HG02970 (cell line): ENCODE measurements at regions not wholly inside any gene's neighbourhood (a gene's known extent, or its start where the extent isn't known, plus 50 kb on each side); places are given as distances from the start of the nearest gene placed in this dataset.
"Not testable (repeated sequence)": the region's sequence is repeated elsewhere in the genome, so short reads cannot be mapped to it uniquely, and the experiment has no call there.

Experiments used
- ATAC-seq: cut with Tn5 transposase; IDR thresholded peaks from one replicate; pipeline ENCODE4 v1.9.1; 2021; ENCODE audit warnings: mild to moderate bottlenecking, moderate library complexity, moderate number of reproducible peaks; ENCODE audit not compliant: unreplicated experiment, low FRiP score

- no peak for ATAC-seq
Observed at GRCh38 chr5:100693481-100693880, 158.3 kb downstream of the FAM174A start.

- no peak for ATAC-seq
Observed at GRCh38 chr5:100694100-100694499, 158.9 kb downstream of the FAM174A start.

GRCh38 chr5:100697970-100698369 lies 162.8 kb downstream of the FAM174A start:
- no peak for ATAC-seq

- ATAC-seq: no peak
Observed at GRCh38 chr5:100706776-100707175, 171.6 kb downstream of the FAM174A start.

- no peak for ATAC-seq
Observed at GRCh38 chr5:100708645-100709171, 173.5 kb downstream of the FAM174A start.

GRCh38 chr5:100709771-100710170 lies 174.6 kb downstream of the FAM174A start:
- no peak for ATAC-seq

- not testable (repeated sequence) for ATAC-seq
Observed at GRCh38 chr5:100714780-100715179, 179.6 kb downstream of the FAM174A start.

- ATAC-seq: no peak
Observed at GRCh38 chr5:100722657-100723056, 180.4 kb downstream of the ST8SIA4 start.

GRCh38 chr5:100723229-100723628 lies 179.9 kb downstream of the ST8SIA4 start:
- ATAC-seq: no peak

GRCh38 chr5:100726116-100726515 lies 177.0 kb downstream of the ST8SIA4 start:
- no peak for ATAC-seq

- peak; percentile 89 for ATAC-seq
Observed at GRCh38 chr5:100731768-100732167, 171.3 kb downstream of the ST8SIA4 start.

- no peak for ATAC-seq
Observed at GRCh38 chr5:100746730-100747129, 156.4 kb downstream of the ST8SIA4 start.

- ATAC-seq: no peak
Observed at GRCh38 chr5:100749771-100750284, 153.3 kb downstream of the ST8SIA4 start.

- no peak for ATAC-seq
Observed at GRCh38 chr5:100755435-100755834, 147.6 kb downstream of the ST8SIA4 start.
